T-helper 17 cell (primary cell): ENCODE measurements at regions not wholly inside any gene's neighbourhood (a gene's known extent, or its start where the extent isn't known, plus 50 kb on each side); places are given as distances from the start of the nearest gene placed in this dataset.
"Not testable (repeated sequence)": the region's sequence is repeated elsewhere in the genome, so short reads cannot be mapped to it uniquely, and the experiment has no call there.

ENCODE experiments used
- ATAC-seq: fragments of 150-1000 bp; cut with Tn5 transposase; 2 replicates; pipeline ENCODE4 v1.10.0; 2021; ENCODE audit warnings: mild to moderate bottlenecking, moderate library complexity
- DNase-seq, 3 donors: peaks; one replicate each; pipeline versions ENCODE4 v3.0.0 to v3.0.0-alpha.2; 2020 to 2021
- H3K9me3 ChIP-seq: one replicate; pipeline ENCODE4 v1.7.0; 2013; ENCODE audit warnings: low read length, mild to moderate bottlenecking; ENCODE audit not compliant: control insufficient read depth, poor library complexity, severe bottlenecking
- H3K27ac Mint-ChIP-seq: one replicate; pipeline ENCODE4 v1.8.0; 2022; ENCODE audit warnings: mild to moderate bottlenecking, moderate library complexity, mixed read lengths
- H3K27me3 Mint-ChIP-seq: one replicate; pipeline ENCODE4 v1.8.0; 2022; ENCODE audit warnings: mixed read lengths
- H3K36me3 Mint-ChIP-seq: one replicate; pipeline ENCODE4 v1.8.0; 2022; ENCODE audit warnings: low read depth, mixed read lengths
- H3K4me1 Mint-ChIP-seq: one replicate; pipeline ENCODE4 v1.8.0; 2022; ENCODE audit warnings: mild to moderate bottlenecking, mixed read lengths
- H3K4me3 Mint-ChIP-seq: one replicate; pipeline ENCODE4 v1.8.0; 2022; ENCODE audit warnings: mild to moderate bottlenecking, moderate library complexity, mixed read lengths

DNA sequence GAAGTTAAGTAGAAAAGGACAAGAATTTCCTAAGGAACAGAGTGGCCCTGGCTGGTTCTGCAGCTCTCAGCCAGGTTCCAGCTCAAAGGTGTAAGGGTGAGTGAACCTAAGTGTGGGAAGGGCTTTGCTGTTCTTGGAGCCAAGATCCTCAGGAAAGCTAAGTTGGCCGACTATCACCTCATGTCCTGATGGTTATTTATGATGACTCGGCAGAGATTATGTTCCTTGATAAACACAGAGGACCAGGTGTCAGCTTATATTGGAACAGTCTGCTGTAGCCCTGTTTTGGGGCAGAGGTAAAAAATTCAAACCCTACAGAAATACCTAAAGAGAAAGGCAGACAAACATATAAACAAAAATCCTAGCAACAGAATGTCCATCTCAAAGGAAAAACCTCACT lies 128.5 kb downstream of the TBX3 start:
- H3K4me3 Mint-ChIP-seq: no peak overlapping the region
- no peaks in the 10 kb centered on the region for H3K9me3 ChIP-seq
- no peak for DNase-seq
- H3K4me1 Mint-ChIP-seq: no peaks in the 10 kb centered on the region
- H3K27ac Mint-ChIP-seq: no peak overlapping the region
- no peak for ATAC-seq
- no peaks in the 10 kb centered on the region for H3K36me3 Mint-ChIP-seq
- H3K27me3 Mint-ChIP-seq: peaks cover 3% of the 10 kb centered on the region

DNA sequence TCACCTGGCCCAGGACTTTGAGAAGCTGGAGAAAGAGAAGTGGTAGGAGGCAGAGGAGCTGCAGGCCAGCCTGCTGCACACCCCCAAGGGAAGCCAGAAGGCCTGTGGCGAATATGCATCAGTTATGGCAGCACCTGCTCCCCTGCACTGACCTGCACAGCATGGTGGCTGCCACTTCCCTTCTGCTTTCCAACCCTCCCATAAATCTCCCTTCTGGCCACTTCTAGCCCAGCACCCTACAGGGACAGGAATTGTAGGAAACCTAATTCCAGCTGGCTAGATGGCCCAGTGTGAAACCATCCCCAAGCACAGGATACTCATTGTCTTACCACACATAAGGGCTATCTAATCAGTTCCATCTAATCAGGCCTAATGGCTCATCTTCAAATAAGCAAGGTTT lies 136.3 kb downstream of the TBX3 start:
- DNase-seq: no peak
- Mint-ChIP-seq H3K4me3 (no peak overlapping the region), H3K27ac (no peak overlapping the region), H3K4me1 (no peaks in the 10 kb centered on the region), H3K36me3 (no peaks in the 10 kb centered on the region), H3K27me3 (peaks cover 5% of the 10 kb centered on the region)
- no peaks in the 10 kb centered on the region for H3K9me3 ChIP-seq
- no peak for ATAC-seq

DNA sequence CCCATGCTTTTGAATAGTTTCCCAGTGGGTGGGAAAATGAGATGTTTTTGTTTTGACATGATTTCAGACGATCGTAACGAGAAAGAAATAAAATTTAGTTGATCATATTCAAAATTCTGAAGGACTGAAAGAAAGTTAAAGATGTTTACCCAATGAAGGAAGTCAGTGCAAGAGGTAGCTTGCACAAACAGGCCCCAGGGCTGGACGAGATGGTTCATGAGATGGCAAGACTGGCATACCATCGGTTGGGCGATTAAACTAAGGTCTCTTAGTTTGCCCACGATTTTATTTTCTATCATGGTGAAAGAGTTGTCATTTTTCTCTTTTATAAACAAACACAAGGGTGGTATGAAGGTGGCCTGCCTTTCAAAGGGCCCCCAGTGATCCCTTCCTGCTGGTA lies 124.5 kb upstream of the TBX5 start:
- H3K36me3 Mint-ChIP-seq: no peaks in the 10 kb centered on the region
- H3K27ac Mint-ChIP-seq: no peak overlapping the region
- H3K4me1 Mint-ChIP-seq: no peaks in the 10 kb centered on the region
- no peak for ATAC-seq
- DNase-seq: no peak
- H3K27me3 Mint-ChIP-seq: no peaks in the 10 kb centered on the region
- no peaks in the 10 kb centered on the region for H3K9me3 ChIP-seq
- H3K4me3 Mint-ChIP-seq: no peak overlapping the region

DNA sequence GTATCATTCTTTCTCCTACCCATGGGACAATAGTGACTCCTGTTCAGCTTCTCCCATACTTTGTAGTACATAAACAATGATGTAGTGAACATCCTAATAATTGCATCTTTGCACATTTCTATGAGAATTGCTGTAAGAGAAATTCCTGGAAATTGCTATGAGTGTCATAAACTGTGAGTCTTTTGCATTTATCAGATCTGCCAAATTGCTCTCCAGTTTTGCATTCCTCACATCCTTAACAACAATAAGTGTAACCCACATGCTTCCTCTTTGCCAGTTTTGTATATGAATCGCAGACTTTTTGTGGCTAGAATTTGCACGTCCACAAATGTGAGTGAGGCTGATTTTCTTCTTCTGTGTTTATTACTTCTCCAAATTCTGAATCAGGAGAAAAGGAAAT lies 124.0 kb upstream of the TBX5 start:
- DNase-seq (no peak), ATAC-seq (no peak)
- Mint-ChIP-seq H3K27ac (no peak overlapping the region), H3K4me3 (no peak overlapping the region), H3K4me1 (no peaks in the 10 kb centered on the region), H3K27me3 (no peaks in the 10 kb centered on the region), H3K36me3 (no peaks in the 10 kb centered on the region)
- no peaks in the 10 kb centered on the region for H3K9me3 ChIP-seq

DNA sequence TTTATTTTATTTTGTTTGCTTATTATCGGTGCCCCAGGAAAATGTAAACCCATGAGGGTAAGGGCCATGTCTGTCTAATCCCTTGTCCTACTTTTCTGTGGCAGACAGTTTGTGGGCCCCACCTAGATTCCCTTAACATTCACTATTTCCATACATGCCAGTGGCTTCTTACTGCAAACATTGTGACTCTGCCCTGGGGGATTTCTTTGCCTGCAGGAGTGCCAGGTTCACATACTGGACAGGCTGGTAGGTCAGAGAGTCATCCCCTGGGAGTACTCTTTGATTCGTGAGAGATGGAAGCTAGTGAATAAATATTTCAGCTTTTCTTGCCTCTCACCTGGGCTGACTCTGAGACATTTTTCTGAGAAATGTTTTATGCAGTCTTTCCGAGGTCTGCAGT lies 122.8 kb upstream of the TBX5 start:
- no peak overlapping the region for H3K4me3 Mint-ChIP-seq
- H3K27me3 Mint-ChIP-seq: no peaks in the 10 kb centered on the region

DNA sequence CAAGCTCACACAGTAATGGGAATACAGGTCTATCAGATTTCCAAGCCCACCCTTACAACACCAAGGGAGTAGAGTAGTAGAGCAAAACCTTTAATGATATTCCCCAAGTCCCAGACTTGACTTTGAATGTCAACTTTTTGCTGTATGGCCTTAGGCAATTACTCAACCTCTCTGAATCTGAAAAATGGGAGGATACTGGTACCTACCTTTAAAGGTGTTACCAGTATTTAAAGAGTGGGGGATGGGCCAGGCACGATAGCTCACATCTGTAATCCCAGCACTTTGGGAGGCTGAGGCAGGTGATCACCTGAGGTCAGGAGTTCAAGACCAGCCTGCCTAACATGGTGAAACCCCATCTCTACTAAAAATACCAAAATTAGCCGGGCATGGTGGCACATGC lies 115.2 kb upstream of the TBX5 start:
- ATAC-seq, H3K36me3 Mint-ChIP-seq, H3K4me3 Mint-ChIP-seq, H3K27ac Mint-ChIP-seq, H3K27me3 Mint-ChIP-seq, H3K9me3 ChIP-seq, DNase-seq, H3K4me1 Mint-ChIP-seq: not testable (repeated sequence)

More for the DNA sequence above, 122.8 kb upstream of the TBX5 start:
- no peak overlapping the region for H3K27ac Mint-ChIP-seq
- ATAC-seq (no peak), DNase-seq (no peak)
- H3K9me3 ChIP-seq: no peaks in the 10 kb centered on the region
- H3K36me3 Mint-ChIP-seq: no peaks in the 10 kb centered on the region
- no peaks in the 10 kb centered on the region for H3K4me1 Mint-ChIP-seq

DNA sequence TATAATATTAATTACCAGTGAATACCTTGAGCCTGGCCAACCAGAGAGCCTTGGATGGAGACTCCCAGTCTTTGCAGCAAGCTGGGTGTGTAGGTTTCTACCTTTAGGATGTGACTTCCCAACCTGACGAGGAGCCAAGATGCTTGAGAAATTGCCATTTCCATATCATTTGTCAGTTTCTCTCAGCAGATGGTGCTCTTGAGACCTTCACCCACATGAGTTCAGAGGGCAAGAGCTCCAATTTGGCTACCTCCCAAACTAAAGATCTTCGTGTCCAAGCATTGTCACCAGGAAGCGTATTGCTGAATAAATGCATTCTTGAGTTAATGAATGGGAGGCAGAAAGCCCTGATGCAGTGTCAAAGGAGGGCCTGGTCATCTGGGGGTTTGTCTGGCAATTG lies 106.4 kb upstream of the TBX5 start:
- Mint-ChIP-seq H3K4me3 (no peak overlapping the region), H3K27me3 (peaks cover 30% of the 10 kb centered on the region), H3K4me1 (peaks cover 2% of the 10 kb centered on the region), H3K36me3 (peaks cover 3% of the 10 kb centered on the region), H3K27ac (no peak overlapping the region)
- H3K9me3 ChIP-seq: no peaks in the 10 kb centered on the region
- ATAC-seq (no peak), DNase-seq (no peak)

DNA sequence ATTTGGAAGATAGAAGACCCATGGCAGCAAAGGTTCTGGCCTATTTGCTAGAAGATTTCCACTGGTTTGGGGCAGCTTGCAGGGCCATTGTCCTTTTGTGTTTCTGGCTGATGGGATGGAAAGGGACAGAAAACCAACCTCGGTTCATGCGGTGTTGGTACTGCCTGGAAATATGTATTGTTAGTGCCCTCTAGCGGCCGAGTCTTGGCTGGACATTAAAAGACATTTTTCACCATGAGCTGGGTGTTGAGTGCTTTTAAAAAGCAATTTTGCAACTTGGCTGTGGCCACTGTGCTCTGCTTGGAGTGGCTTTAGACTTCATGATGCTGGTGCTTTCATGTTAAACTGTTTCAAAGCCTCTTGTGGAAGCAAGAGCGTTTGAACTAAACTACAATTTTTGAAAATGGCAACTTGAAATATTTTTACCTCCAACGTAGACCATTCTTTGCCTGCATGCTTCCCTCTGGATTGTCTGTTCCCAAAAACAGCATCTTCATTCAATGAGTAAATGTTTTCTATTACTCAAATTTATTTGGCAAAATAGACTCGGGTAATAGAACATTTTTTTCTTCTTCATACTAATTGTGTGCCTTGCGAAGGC lies 102.7 kb upstream of the TBX5 start:
- DNase-seq (peak; percentile 17 to 23 (median 21)), ATAC-seq (no peak)
- Mint-ChIP-seq H3K36me3 (peaks cover 5% of the 10 kb centered on the region), H3K27me3 (peaks cover 33% of the 10 kb centered on the region), H3K4me3 (no peak overlapping the region), H3K4me1 (peaks cover 2% of the 10 kb centered on the region), H3K27ac (no peak overlapping the region)
- no peaks in the 10 kb centered on the region for H3K9me3 ChIP-seq

DNA sequence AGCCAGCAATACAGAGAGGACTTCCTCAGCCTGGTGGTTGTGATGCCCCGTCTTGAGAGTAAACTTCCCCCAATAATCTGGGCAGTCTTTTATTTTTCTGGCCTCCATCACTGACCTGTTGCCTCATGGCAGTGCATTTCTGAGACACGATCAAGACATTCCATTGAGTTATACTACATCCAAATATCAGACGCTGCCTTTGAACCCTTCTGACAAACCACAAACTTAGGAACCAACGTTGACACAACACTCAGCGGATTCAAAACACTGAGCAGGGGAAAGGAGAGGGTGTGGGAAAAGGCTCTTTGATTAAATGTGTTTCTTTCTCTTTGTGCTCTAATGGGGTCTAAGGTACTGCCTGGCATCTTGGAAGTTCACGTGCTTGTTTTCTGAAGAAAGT lies 100.7 kb upstream of the TBX5 start:
- Mint-ChIP-seq H3K36me3 (peaks cover 5% of the 10 kb centered on the region), H3K4me3 (no peak overlapping the region), H3K4me1 (peaks cover 2% of the 10 kb centered on the region), H3K27me3 (peaks cover 48% of the 10 kb centered on the region), H3K27ac (no peak overlapping the region)
- H3K9me3 ChIP-seq: no peaks in the 10 kb centered on the region
- ATAC-seq (no peak), DNase-seq (no peak)

DNA sequence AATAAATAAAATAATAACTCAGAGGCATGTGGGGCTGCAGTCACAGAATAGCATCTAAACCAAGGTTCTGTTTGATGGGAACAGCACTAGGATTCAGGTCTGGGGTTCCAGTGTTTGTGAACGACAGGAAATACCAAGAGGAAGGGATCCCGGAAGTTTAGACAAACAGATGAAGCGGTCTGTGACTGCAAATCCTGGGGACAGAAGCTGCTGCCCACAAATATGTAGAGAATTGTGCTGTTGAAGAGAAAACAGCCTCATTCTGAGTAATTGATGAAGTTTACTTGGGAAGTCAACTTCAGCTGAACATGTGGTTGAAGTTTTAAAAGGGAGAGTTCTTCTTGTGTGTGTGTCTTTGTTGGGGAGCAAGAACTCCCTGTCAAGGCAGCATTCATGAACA lies 98.4 kb upstream of the TBX5 start:
- Mint-ChIP-seq H3K27ac (no peak overlapping the region), H3K27me3 (peaks cover 50% of the 10 kb centered on the region), H3K4me3 (no peak overlapping the region), H3K4me1 (peaks cover 2% of the 10 kb centered on the region), H3K36me3 (peaks cover 2% of the 10 kb centered on the region)
- no peaks in the 10 kb centered on the region for H3K9me3 ChIP-seq
- DNase-seq (no peak), ATAC-seq (no peak)

DNA sequence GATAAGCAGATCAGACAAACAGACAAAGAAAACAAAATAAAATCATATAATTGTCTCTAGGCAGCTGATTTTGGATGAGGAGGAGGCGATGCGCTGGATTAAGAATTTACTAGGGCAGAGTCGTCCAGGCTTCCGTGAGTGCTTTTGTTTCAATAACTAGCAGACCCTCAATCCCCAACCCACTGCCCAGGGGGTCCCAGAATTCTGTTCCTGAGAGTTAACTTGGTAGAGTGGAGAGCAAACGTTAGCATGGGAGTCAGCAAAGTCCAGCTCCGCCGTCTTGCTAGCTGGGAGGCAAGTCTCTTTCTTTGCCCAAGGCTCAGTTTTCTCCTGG lies 95.5 kb upstream of the TBX5 start:
- peaks cover 2% of the 10 kb centered on the region for H3K36me3 Mint-ChIP-seq
- ATAC-seq (no peak), DNase-seq (no peak)
- H3K4me3 Mint-ChIP-seq: no peak overlapping the region
- H3K27ac Mint-ChIP-seq: no peak overlapping the region
- H3K9me3 ChIP-seq: no peaks in the 10 kb centered on the region
- H3K27me3 Mint-ChIP-seq: peaks cover 58% of the 10 kb centered on the region
- no peaks in the 10 kb centered on the region for H3K4me1 Mint-ChIP-seq

DNA sequence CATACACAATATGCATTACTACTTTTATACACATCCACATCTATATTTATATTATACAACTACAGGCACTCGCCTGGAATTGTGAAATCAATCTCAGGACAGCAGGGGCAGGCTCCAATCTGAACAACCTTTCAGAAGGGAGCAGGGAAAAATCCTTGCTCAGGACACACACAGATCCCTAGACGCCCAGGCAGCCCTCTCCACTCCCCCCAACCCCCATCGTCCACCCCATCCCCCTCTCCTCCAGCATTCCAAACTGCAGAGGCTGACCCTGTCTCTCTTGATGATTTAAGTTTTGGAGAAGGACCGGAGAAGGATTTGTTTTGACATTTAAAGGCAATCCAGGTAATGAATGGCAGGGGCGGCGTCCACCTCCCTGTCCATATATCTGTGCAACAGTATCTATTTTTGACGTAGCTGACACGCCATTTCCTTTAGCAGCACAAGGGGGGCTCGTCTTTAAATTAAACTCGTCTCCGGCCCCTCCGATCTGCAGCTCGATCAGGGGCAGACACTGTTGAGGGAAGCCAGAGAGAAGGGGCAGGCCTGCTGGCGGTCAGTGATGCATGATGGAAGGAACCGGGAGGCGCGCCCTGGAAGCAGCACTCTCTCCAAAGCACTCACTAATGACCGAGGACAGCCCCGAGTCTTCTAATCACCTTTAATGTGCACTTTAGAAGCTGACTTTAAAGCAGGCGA lies 95.0 kb upstream of the TBX5 start:
- peaks cover under 1% of the 10 kb centered on the region for H3K36me3 Mint-ChIP-seq
- H3K9me3 ChIP-seq: no peaks in the 10 kb centered on the region
- H3K27ac Mint-ChIP-seq: no peak overlapping the region
- peaks cover 58% of the 10 kb centered on the region for H3K27me3 Mint-ChIP-seq
- no peak for ATAC-seq
- DNase-seq: no peak
- H3K4me3 Mint-ChIP-seq: no peak overlapping the region
- no peaks in the 10 kb centered on the region for H3K4me1 Mint-ChIP-seq

DNA sequence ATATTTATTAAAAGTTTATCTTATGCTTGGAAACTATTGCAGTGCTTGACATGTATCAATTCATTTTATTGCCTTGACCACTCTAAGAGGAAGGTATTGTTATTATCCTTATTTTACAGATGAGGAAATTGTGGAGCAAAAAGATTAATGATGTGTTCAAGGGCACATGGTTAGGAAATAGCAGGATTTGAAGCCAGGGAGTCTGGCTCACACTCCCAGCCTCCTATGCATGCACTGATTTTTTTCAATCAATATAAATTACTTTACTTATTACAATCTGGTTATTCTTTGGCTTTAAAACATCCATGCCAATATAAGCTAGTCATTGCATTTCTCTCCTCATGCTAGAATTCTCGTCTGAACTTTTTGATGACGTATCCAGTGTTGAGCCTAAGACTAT lies 94.2 kb upstream of the TBX5 start:
- ATAC-seq (no peak), DNase-seq (no peak)
- Mint-ChIP-seq H3K27me3 (peaks cover 58% of the 10 kb centered on the region), H3K36me3 (no peaks in the 10 kb centered on the region), H3K4me3 (no peak overlapping the region), H3K27ac (no peak overlapping the region), H3K4me1 (no peaks in the 10 kb centered on the region)
- H3K9me3 ChIP-seq: no peaks in the 10 kb centered on the region

DNA sequence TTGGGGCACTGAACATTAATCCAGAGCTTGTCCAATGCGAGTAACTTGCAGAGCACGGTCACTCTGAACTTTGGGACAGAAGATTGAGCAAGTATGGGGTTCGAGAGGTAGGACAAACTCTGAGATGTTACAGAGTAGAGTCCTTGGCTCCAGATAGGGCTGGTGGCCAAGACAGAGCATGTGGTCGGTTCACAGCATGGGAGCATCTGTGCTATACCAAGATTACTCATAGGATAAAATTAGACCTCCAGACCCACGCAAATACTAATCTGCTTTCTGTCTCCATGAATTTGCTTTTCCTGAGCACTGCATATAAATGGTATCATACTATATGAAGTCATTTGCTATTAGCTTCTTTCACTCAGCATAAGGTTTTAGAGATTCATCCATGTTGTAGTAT lies 93.4 kb upstream of the TBX5 start:
- Mint-ChIP-seq H3K36me3 (no peaks in the 10 kb centered on the region), H3K27ac (no peak overlapping the region), H3K27me3 (peaks cover 60% of the 10 kb centered on the region), H3K4me1 (no peaks in the 10 kb centered on the region), H3K4me3 (no peak overlapping the region)
- H3K9me3 ChIP-seq: no peaks in the 10 kb centered on the region
- DNase-seq (no peak), ATAC-seq (no peak)
